ENCODE measurements at regions not wholly inside any gene's neighbourhood (a gene's known extent, or its start where the extent isn't known, plus 50 kb on each side); places are given as distances from the start of the nearest gene placed in this dataset.

GRCh38 chr13:84653915-84654534 lies 771.8 kb upstream of the SLITRK1 start:
- no peak overlapping the region for H3K4me3 ChIP-seq (ENCODE audit: low read length in 2 of 2)
- H3K27me3 ChIP-seq (ENCODE audit: control insufficient read depth in 2 of 2, insufficient read depth in 1 of 2, low read length in 1 of 2): no peaks in the 10 kb centered on the region
- no peaks in the 10 kb centered on the region for H3K9me3 ChIP-seq (ENCODE audit: control insufficient read depth in 2 of 2, insufficient read depth in 1 of 2, low read length in 1 of 2)
- no peak overlapping the region for H3K27ac ChIP-seq (ENCODE audit: low read depth in 1 of 2, low read length in 1 of 2)
- WGBS: 95% methylated on average over 3 of the region's 3 CpGs
- no peak for DNase-seq (ENCODE audit: low read depth in 6 of 9, low spot score in 9 of 9)
- no peaks in the 10 kb centered on the region for H3K36me3 ChIP-seq (ENCODE audit: control insufficient read depth in 2 of 2, insufficient read depth in 2 of 2, low read length in 1 of 2)
- H3K4me1 ChIP-seq (ENCODE audit: control insufficient read depth in 2 of 2, insufficient read depth in 2 of 2, low read length in 2 of 2): no peaks in the 10 kb centered on the region

DNA sequence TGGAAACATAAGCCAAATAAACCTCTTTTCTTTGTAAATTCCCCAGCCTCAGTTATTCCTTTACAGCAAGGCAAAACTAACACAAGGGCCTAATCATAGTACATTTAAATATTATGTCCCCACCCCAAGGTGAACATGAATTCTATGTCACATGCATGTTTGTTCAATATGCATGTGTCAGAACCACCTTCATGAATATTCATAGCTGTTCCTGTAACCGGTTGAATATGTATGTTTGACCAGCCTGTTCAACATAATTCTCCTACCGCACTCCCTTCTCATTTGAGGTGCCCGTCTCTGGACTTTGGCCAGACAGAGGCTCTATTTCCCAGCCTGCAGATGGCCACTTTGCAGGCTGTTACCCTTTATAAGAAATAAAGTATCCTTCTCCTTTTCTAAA lies 769.4 kb upstream of the SLITRK1 start:
- Histone ChIP-seq H3K27me3 (ENCODE audit: control insufficient read depth in 2 of 2, insufficient read depth in 1 of 2, low read length in 1 of 2) (no peaks in the 10 kb centered on the region), H3K4me3 (ENCODE audit: low read length in 2 of 2) (no peak overlapping the region), H3K27ac (ENCODE audit: low read depth in 1 of 2, low read length in 1 of 2) (no peak overlapping the region), H3K9me3 (ENCODE audit: control insufficient read depth in 2 of 2, insufficient read depth in 1 of 2, low read length in 1 of 2) (no peaks in the 10 kb centered on the region), H3K36me3 (ENCODE audit: control insufficient read depth in 2 of 2, insufficient read depth in 2 of 2, low read length in 1 of 2) (no peaks in the 10 kb centered on the region), H3K4me1 (ENCODE audit: control insufficient read depth in 2 of 2, insufficient read depth in 2 of 2, low read length in 2 of 2) (no peaks in the 10 kb centered on the region)
- no peak for DNase-seq (ENCODE audit: low read depth in 6 of 9, low spot score in 9 of 9)
- 82% methylated on average over 3 of the region's 3 CpGs for WGBS

DNA sequence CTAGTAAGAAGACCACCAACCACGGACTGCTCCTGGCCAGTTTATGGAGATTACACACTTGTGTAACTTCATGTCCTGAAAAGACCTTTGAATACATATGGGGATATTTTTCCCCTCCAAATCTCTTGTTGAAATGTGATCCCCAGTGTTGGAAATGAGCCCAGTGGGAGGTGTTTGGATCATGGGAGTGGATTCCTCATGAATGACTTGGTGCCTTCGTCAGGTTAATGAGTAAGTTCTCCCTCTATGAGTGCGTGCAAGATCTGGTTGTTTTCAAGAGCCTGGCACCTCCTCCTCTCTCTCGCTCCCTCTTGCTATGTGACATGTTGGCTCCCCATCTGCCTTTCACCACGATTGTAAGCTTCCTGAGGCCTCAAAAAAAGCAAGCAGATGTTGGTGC lies 769.0 kb upstream of the SLITRK1 start:
- H3K36me3 ChIP-seq (ENCODE audit: control insufficient read depth in 2 of 2, insufficient read depth in 2 of 2, low read length in 1 of 2): no peaks in the 10 kb centered on the region
- H3K4me1 ChIP-seq (ENCODE audit: control insufficient read depth in 2 of 2, insufficient read depth in 2 of 2, low read length in 2 of 2): no peaks in the 10 kb centered on the region
- H3K27ac ChIP-seq (ENCODE audit: low read depth in 1 of 2, low read length in 1 of 2): no peak overlapping the region
- no peak overlapping the region for H3K4me3 ChIP-seq (ENCODE audit: low read length in 2 of 2)
- 93% methylated on average over 5 of the region's 5 CpGs for whole genome bisulfite sequencing
- DNase-seq (ENCODE audit: low read depth in 6 of 9, low spot score in 9 of 9): no peak
- H3K27me3 ChIP-seq (ENCODE audit: control insufficient read depth in 2 of 2, insufficient read depth in 1 of 2, low read length in 1 of 2): no peaks in the 10 kb centered on the region
- H3K9me3 ChIP-seq (ENCODE audit: control insufficient read depth in 2 of 2, insufficient read depth in 1 of 2, low read length in 1 of 2): no peaks in the 10 kb centered on the region

- no peak for DNase-seq (ENCODE audit: low read depth in 6 of 9, low spot score in 9 of 9)
- Histone ChIP-seq H3K4me3 (ENCODE audit: low read length in 2 of 2) (no peak overlapping the region), H3K9me3 (ENCODE audit: control insufficient read depth in 2 of 2, insufficient read depth in 1 of 2, low read length in 1 of 2) (no peaks in the 10 kb centered on the region), H3K27me3 (ENCODE audit: control insufficient read depth in 2 of 2, insufficient read depth in 1 of 2, low read length in 1 of 2) (no peaks in the 10 kb centered on the region), H3K4me1 (ENCODE audit: control insufficient read depth in 2 of 2, insufficient read depth in 2 of 2, low read length in 2 of 2) (no peaks in the 10 kb centered on the region), H3K27ac (ENCODE audit: low read depth in 1 of 2, low read length in 1 of 2) (no peak overlapping the region), H3K36me3 (ENCODE audit: control insufficient read depth in 2 of 2, insufficient read depth in 2 of 2, low read length in 1 of 2) (no peaks in the 10 kb centered on the region)
- 80% methylated on average over 4 of the region's 4 CpGs for WGBS
Measured at GRCh38 chr13:84649853-84650252, 767.6 kb upstream of the SLITRK1 start.

GRCh38 chr13:84648069-84648640 lies 765.9 kb upstream of the SLITRK1 start:
- Histone ChIP-seq H3K4me1 (ENCODE audit: control insufficient read depth in 2 of 2, insufficient read depth in 2 of 2, low read length in 2 of 2) (no peaks in the 10 kb centered on the region), H3K27ac (ENCODE audit: low read depth in 1 of 2, low read length in 1 of 2) (no peak overlapping the region), H3K4me3 (ENCODE audit: low read length in 2 of 2) (no peak overlapping the region), H3K9me3 (ENCODE audit: control insufficient read depth in 2 of 2, insufficient read depth in 1 of 2, low read length in 1 of 2) (no peaks in the 10 kb centered on the region), H3K36me3 (ENCODE audit: control insufficient read depth in 2 of 2, insufficient read depth in 2 of 2, low read length in 1 of 2) (no peaks in the 10 kb centered on the region), H3K27me3 (ENCODE audit: control insufficient read depth in 2 of 2, insufficient read depth in 1 of 2, low read length in 1 of 2) (no peaks in the 10 kb centered on the region)
- 79% methylated on average over 2 of the region's 2 CpGs for WGBS
- no peak for DNase-seq (ENCODE audit: low read depth in 6 of 9, low spot score in 9 of 9)

GRCh38 chr13:84646957-84647356 lies 764.7 kb upstream of the SLITRK1 start:
- Histone ChIP-seq H3K4me1 (ENCODE audit: control insufficient read depth in 2 of 2, insufficient read depth in 2 of 2, low read length in 2 of 2) (no peaks in the 10 kb centered on the region), H3K27ac (ENCODE audit: low read depth in 1 of 2, low read length in 1 of 2) (no peak overlapping the region), H3K9me3 (ENCODE audit: control insufficient read depth in 2 of 2, insufficient read depth in 1 of 2, low read length in 1 of 2) (no peaks in the 10 kb centered on the region), H3K27me3 (ENCODE audit: control insufficient read depth in 2 of 2, insufficient read depth in 1 of 2, low read length in 1 of 2) (no peaks in the 10 kb centered on the region), H3K36me3 (ENCODE audit: control insufficient read depth in 2 of 2, insufficient read depth in 2 of 2, low read length in 1 of 2) (no peaks in the 10 kb centered on the region), H3K4me3 (ENCODE audit: low read length in 2 of 2) (no peak overlapping the region)
- DNase-seq (ENCODE audit: low read depth in 6 of 9, low spot score in 9 of 9): no peak
- WGBS: 98% methylated on average over 3 of the region's 3 CpGs

DNA sequence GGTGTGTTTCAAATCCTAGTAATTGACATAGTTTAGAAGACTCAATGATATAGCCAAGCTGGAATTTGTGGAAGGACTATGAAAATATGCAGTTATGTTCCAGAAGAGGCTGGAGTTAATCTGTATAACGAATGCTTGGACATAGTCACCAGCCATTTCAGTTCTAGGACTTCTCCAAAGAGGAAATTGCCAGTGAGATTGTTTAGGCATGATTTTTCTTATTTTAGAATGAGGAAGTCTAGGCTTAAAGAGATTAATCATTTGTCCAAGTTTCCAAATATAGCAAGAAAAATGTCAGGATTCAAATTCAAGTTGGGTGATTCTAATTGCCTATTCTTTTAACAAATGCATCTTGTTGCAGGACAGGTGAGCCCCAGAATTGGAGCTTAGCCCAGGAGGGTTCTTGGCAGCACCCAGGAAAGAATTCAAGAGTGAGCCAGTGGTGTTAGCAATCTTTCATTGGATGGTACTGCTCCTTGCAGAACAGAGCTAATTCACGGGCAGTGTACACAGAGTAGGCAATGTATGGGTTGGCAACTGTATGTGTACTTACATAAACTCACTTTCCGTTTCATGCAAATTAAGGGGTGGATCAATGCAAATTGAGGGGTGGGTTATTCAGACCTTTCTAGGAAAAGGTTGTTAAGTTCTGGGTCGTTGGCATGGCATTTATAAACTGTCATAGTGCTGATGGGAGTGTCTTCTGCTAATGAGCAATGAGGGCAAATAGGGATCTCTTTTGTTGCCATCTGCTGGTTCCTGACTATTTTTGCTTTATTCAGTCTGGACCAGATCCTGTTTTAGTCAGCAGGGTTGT lies 763.1 kb upstream of the SLITRK1 start:
- Histone ChIP-seq H3K9me3 (ENCODE audit: control insufficient read depth in 2 of 2, insufficient read depth in 1 of 2, low read length in 1 of 2) (no peaks in the 10 kb centered on the region), H3K36me3 (ENCODE audit: control insufficient read depth in 2 of 2, insufficient read depth in 2 of 2, low read length in 1 of 2) (no peaks in the 10 kb centered on the region), H3K4me3 (ENCODE audit: low read length in 2 of 2) (no peak overlapping the region), H3K4me1 (ENCODE audit: control insufficient read depth in 2 of 2, insufficient read depth in 2 of 2, low read length in 2 of 2) (no peaks in the 10 kb centered on the region), H3K27me3 (ENCODE audit: control insufficient read depth in 2 of 2, insufficient read depth in 1 of 2, low read length in 1 of 2) (no peaks in the 10 kb centered on the region), H3K27ac (ENCODE audit: low read depth in 1 of 2, low read length in 1 of 2) (no peak overlapping the region)
- WGBS: 72% methylated on average over 4 of the region's 4 CpGs
- DNase-seq (ENCODE audit: low read depth in 6 of 9, low spot score in 9 of 9): no peak

DNA sequence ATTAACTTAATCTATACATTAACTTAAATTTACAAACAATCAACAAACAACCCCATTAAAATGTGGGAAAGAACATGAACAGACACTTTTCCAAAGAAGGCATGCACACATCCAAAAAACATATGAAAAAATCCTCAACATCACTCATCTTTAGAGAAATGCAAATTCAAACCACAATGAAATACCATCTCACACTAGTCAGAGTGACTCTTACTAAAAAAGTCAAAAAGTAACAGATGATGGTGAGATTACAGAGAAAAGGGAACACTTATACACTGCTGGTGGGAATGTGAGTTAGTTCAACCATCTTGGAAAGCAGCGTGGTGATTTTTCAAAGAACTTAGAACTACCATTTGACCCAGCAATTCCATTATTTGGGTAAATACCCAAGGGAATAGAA lies 759.2 kb upstream of the SLITRK1 start:
- no peaks in the 10 kb centered on the region for H3K27me3 ChIP-seq (ENCODE audit: control insufficient read depth in 2 of 2, insufficient read depth in 1 of 2, low read length in 1 of 2)
- no peak for DNase-seq (ENCODE audit: low read depth in 6 of 9, low spot score in 9 of 9)
- no peaks in the 10 kb centered on the region for H3K9me3 ChIP-seq (ENCODE audit: control insufficient read depth in 2 of 2, insufficient read depth in 1 of 2, low read length in 1 of 2)
- no peaks in the 10 kb centered on the region for H3K4me1 ChIP-seq (ENCODE audit: control insufficient read depth in 2 of 2, insufficient read depth in 2 of 2, low read length in 2 of 2)
- WGBS: 99% methylated on average over 1 of the region's 1 CpG
- H3K27ac ChIP-seq (ENCODE audit: low read depth in 1 of 2, low read length in 1 of 2): no peak overlapping the region
- no peaks in the 10 kb centered on the region for H3K36me3 ChIP-seq (ENCODE audit: control insufficient read depth in 2 of 2, insufficient read depth in 2 of 2, low read length in 1 of 2)
- H3K4me3 ChIP-seq (ENCODE audit: low read length in 2 of 2): no peak overlapping the region

DNA sequence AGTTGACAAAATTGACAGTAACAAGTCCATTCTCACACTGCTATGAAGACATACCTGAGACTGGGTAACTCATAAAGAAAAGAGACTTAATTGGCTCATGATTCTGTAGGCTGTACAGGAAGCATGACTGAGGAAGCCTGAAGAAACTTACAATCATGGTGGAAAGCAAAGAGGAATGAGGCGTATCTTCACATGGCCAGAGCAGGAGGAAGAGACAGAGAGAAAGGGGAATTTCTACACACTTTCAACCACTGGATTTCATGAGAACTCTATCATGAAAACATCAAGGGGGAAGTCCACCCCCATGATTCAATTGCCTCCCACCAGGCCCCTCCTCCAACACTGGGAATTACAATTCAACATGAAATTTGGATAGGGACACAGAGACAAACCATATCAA lies 758.4 kb upstream of the SLITRK1 start:
- Histone ChIP-seq H3K27ac (ENCODE audit: low read depth in 1 of 2, low read length in 1 of 2) (no peak overlapping the region), H3K4me1 (ENCODE audit: control insufficient read depth in 2 of 2, insufficient read depth in 2 of 2, low read length in 2 of 2) (no peaks in the 10 kb centered on the region), H3K27me3 (ENCODE audit: control insufficient read depth in 2 of 2, insufficient read depth in 1 of 2, low read length in 1 of 2) (no peaks in the 10 kb centered on the region), H3K9me3 (ENCODE audit: control insufficient read depth in 2 of 2, insufficient read depth in 1 of 2, low read length in 1 of 2) (peaks cover 0 to 2% of the 10 kb centered on the region in 2 donors), H3K36me3 (ENCODE audit: control insufficient read depth in 2 of 2, insufficient read depth in 2 of 2, low read length in 1 of 2) (no peaks in the 10 kb centered on the region), H3K4me3 (ENCODE audit: low read length in 2 of 2) (no peak overlapping the region)
- no peak for DNase-seq (ENCODE audit: low read depth in 6 of 9, low spot score in 9 of 9)
- 100% methylated on average over 1 of the region's 1 CpG for WGBS
